SK-N-SH treated with all-trans-retinoic acid at 6 μM for 48 hours (cell line): ENCODE measurements at regions not wholly inside any gene's neighbourhood (a gene's known extent, or its start where the extent isn't known, plus 50 kb on each side); places are given as distances from the start of the nearest gene placed in this dataset.

Experiments used
- ATAC-seq: fragments of 200-7000 bp; cut with Tn5 transposase; 3 replicates; pipeline ENCODE4 v1.9.1; 2020; ENCODE audit warnings: mild to moderate bottlenecking, moderate library complexity
- ARNTL ChIP-seq: fragments of 450-650 bp; formaldehyde crosslinking; IDR thresholded peaks from 2 replicates; pipeline ENCODE4 v1.5.0; 2020; ENCODE audit warnings: low read depth, mild to moderate bottlenecking, moderate library complexity, borderline replicate concordance
- CSDC2 ChIP-seq: fragments of 250-450 bp; sonication (Bioruptor Pico); IDR thresholded peaks from 2 replicates; pipeline ENCODE4 v1.5.0; 2020; ENCODE audit warnings: mild to moderate bottlenecking, moderate library complexity
- ESRRG ChIP-seq: fragments of 250-450 bp; sonication (Bioruptor Pico); IDR thresholded peaks from 2 replicates; pipeline ENCODE4 v1.6.1; 2021; ENCODE audit warnings: mild to moderate bottlenecking
- GLIS3 ChIP-seq: fragments of 250-450 bp; sonication (Bioruptor Pico); IDR thresholded peaks from 2 replicates; pipeline ENCODE4 v1.5.0; 2020; ENCODE audit warnings: mild to moderate bottlenecking, moderate library complexity
- ISL1 ChIP-seq: fragments of 250-450 bp; sonication (Bioruptor Pico); IDR thresholded peaks from 2 replicates; pipeline ENCODE4 v2.1.2; 2022; ENCODE audit warnings: mild to moderate bottlenecking, moderate library complexity
- POU6F1 ChIP-seq: fragments of 250-450 bp; sonication (Bioruptor Pico); IDR thresholded peaks from 2 replicates; pipeline ENCODE4 v1.8.0; 2021; ENCODE audit warnings: low read depth, mild to moderate bottlenecking, moderate library complexity, borderline replicate concordance
- PPARA ChIP-seq: fragments of 250-450 bp; sonication (Bioruptor Pico); IDR thresholded peaks from 2 replicates; pipeline ENCODE4 v1.5.0; 2020; ENCODE audit warnings: mild to moderate bottlenecking, borderline replicate concordance
- RARB ChIP-seq: fragments of 250-450 bp; sonication (Bioruptor Pico); IDR thresholded peaks from 2 replicates; pipeline ENCODE4 v1.8.0; 2021; ENCODE audit warnings: mild to moderate bottlenecking, moderate library complexity
- SNAI2 ChIP-seq: fragments of 250-450 bp; sonication (Bioruptor Pico); IDR thresholded peaks from 2 replicates; pipeline ENCODE4 v1.5.0; 2020; ENCODE audit warnings: mild to moderate bottlenecking, moderate library complexity
- TCF4 ChIP-seq: fragments of 250-450 bp; sonication (Bioruptor Pico); IDR thresholded peaks from 2 replicates; pipeline ENCODE4 v1.8.0; 2021; ENCODE audit warnings: mild to moderate bottlenecking, moderate library complexity, borderline replicate concordance
- TOX ChIP-seq: fragments of 250-450 bp; sonication (Bioruptor Pico); IDR thresholded peaks from 2 replicates; pipeline ENCODE4 v1.8.0; 2021; ENCODE audit warnings: mild to moderate bottlenecking, moderate library complexity, borderline replicate concordance
- TSHZ2 ChIP-seq: fragments of 250-450 bp; sonication (Bioruptor Pico); IDR thresholded peaks from 2 replicates; pipeline ENCODE4 v1.5.0; 2020; ENCODE audit warnings: mild to moderate bottlenecking, moderate library complexity
- ZC3H10 ChIP-seq: fragments of 250-450 bp; sonication (Bioruptor Pico); IDR thresholded peaks from 2 replicates; pipeline ENCODE4 v1.5.1; 2021; ENCODE audit warnings: mild to moderate bottlenecking, moderate library complexity
- ZFP30 ChIP-seq: fragments of 450-650 bp; formaldehyde crosslinking; IDR thresholded peaks from 2 replicates; pipeline ENCODE4 v1.5.0; 2022; ENCODE audit warnings: mild to moderate bottlenecking, moderate library complexity
- ZNF565 ChIP-seq: fragments of 450-650 bp; formaldehyde crosslinking; conservative IDR thresholded peaks from 2 replicates; pipeline ENCODE4 v1.5.0; 2020; ENCODE audit warnings: low read depth, mild to moderate bottlenecking, moderate library complexity
- ZNF70 ChIP-seq: fragments of 450-650 bp; formaldehyde crosslinking; IDR thresholded peaks from 2 replicates; pipeline ENCODE4 v1.5.0; 2020; ENCODE audit warnings: mild to moderate bottlenecking, moderate library complexity
- ZNF8 ChIP-seq: fragments of 450-650 bp; formaldehyde crosslinking; IDR thresholded peaks from 2 replicates; pipeline ENCODE4 v1.5.0; 2020; ENCODE audit warnings: mild to moderate bottlenecking, moderate library complexity
- TF ChIP-seq, protein P1 (sequence below): fragments of 250-450 bp; sonication (Bioruptor Pico); IDR thresholded peaks from 2 replicates; pipeline ENCODE4 v1.5.1; 2021; ENCODE audit warnings: mild to moderate bottlenecking, moderate library complexity
- TF ChIP-seq, protein P2 (sequence below): fragments of 250-450 bp; sonication (Bioruptor Pico); IDR thresholded peaks from 2 replicates; pipeline ENCODE4 v1.5.1; 2020; ENCODE audit warnings: low read depth, mild to moderate bottlenecking, moderate library complexity
- TF ChIP-seq, protein P3 (sequence below): fragments of 250-450 bp; sonication (Bioruptor Pico); IDR thresholded peaks from 2 replicates; pipeline ENCODE4 v1.8.0; 2020; ENCODE audit warnings: mild to moderate bottlenecking, moderate library complexity, borderline replicate concordance

DNA sequence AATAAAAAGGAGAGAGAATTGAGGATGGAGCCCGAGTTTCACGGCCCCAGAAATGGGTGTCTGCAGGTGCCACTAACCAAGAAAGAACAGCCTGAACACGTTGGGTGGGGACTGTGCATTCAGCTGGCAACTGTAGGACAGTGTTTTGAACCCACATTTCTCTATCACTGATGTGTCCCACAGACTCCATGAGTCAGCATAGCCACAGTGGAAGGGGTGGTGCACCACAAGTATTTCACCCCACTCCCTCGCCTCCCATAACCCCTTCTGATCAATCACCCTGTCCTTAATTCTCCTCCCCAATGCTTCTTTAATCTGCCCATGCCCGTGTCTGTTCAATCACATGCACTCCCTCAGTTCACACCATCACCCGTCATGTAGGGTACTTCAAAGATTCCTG lies 291.5 kb downstream of the ZNF516 start (continued):
- TF ChIP-seq TSHZ2 (CRISPR knock-in tag) (no peak), ZC3H10 (CRISPR knock-in tag) (no peak), ZFP30 (CRISPR knock-in tag) (no peak), SNAI2 (CRISPR knock-in tag) (no peak), ARNTL (CRISPR knock-in tag) (no peak)
- TF ChIP-seq, protein P1, sequence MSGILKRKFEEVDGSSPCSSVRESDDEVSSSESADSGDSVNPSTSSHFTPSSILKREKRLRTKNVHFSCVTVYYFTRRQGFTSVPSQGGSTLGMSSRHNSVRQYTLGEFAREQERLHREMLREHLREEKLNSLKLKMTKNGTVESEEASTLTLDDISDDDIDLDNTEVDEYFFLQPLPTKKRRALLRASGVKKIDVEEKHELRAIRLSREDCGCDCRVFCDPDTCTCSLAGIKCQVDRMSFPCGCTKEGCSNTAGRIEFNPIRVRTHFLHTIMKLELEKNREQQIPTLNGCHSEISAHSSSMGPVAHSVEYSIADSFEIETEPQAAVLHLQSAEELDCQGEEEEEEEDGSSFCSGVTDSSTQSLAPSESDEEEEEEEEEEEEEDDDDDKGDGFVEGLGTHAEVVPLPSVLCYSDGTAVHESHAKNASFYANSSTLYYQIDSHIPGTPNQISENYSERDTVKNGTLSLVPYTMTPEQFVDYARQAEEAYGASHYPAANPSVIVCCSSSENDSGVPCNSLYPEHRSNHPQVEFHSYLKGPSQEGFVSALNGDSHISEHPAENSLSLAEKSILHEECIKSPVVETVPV (CRISPR knock-in tag) = no peak
- TF ChIP-seq, all 23 proteins: peak for 0

DNA sequence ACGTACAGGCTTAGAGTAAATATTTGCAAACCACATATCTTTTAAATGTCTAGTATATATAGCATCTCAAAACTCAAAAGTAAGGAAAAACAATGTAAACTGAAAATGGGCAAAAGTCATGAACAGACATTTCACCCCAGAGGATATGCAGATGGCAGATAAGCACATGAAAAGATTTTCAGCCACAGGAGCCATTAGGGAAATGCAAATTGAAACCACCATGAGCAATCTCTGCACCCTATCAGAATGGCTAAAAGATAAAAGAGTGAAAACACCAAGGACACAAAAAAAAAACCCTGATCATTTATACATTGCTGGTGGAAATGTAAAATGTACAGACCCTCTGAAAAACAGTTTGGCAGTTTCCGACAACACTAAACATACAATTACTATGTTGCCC lies 292.7 kb downstream of the ZNF516 start:
- no peak for TF ChIP-seq ISL1
- TF ChIP-seq ZNF70 = no peak
- TF ChIP-seq POU6F1 (CRISPR knock-in tag) = no peak
- TF ChIP-seq, protein P2, sequence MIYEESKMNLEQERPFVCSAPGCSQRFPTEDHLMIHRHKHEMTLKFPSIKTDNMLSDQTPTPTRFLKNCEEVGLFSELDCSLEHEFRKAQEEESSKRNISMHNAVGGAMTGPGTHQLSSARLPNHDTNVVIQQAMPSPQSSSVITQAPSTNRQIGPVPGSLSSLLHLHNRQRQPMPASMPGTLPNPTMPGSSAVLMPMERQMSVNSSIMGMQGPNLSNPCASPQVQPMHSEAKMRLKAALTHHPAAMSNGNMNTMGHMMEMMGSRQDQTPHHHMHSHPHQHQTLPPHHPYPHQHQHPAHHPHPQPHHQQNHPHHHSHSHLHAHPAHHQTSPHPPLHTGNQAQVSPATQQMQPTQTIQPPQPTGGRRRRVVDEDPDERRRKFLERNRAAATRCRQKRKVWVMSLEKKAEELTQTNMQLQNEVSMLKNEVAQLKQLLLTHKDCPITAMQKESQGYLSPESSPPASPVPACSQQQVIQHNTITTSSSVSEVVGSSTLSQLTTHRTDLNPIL = no peak
- TF ChIP-seq SNAI2 (CRISPR knock-in tag) = no peak
- TF ChIP-seq RARB (CRISPR knock-in tag) = no peak
- no peak for TF ChIP-seq PPARA (CRISPR knock-in tag)
- TF ChIP-seq ESRRG = no peak
- TF ChIP-seq ZFP30 (CRISPR knock-in tag) = no peak
- TF ChIP-seq, protein P3, sequence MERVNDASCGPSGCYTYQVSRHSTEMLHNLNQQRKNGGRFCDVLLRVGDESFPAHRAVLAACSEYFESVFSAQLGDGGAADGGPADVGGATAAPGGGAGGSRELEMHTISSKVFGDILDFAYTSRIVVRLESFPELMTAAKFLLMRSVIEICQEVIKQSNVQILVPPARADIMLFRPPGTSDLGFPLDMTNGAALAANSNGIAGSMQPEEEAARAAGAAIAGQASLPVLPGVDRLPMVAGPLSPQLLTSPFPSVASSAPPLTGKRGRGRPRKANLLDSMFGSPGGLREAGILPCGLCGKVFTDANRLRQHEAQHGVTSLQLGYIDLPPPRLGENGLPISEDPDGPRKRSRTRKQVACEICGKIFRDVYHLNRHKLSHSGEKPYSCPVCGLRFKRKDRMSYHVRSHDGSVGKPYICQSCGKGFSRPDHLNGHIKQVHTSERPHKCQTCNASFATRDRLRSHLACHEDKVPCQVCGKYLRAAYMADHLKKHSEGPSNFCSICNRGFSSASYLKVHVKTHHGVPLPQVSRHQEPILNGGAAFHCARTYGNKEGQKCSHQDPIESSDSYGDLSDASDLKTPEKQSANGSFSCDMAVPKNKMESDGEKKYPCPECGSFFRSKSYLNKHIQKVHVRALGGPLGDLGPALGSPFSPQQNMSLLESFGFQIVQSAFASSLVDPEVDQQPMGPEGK (CRISPR knock-in tag) = no peak
- TF ChIP-seq GLIS3 (CRISPR knock-in tag) = no peak
- no peak for TF ChIP-seq ARNTL (CRISPR knock-in tag)
- no peak for TF ChIP-seq ZNF8 (CRISPR knock-in tag)
- no peak for ATAC-seq

DNA sequence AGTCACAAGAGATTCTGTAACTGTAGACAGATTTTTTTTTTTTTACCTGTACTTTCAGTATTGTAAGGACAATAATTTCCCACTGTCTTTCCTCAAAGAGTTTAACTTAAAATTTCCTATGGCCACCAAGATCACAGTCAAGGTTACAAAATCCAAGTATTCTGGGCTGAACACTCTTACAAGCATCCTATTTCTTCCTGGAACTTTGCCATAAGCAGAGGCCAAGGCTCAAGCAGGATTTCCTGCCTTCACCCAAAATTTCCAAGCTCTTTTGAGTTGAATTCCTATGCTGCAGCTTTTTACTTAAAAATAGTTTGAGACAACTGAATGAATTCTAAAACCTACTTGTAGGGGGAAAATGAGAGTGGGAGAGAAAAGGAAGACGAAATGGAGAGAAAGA lies 299.4 kb downstream of the ZNF516 start:
- ATAC-seq = no peak
- TF ChIP-seq ZC3H10 (CRISPR knock-in tag) (no peak), CSDC2 (no peak), PPARA (CRISPR knock-in tag) (no peak), TCF4 (CRISPR knock-in tag) (no peak), ZNF565 (CRISPR knock-in tag) (no peak), SNAI2 (CRISPR knock-in tag) (no peak), TSHZ2 (CRISPR knock-in tag) (no peak), ZNF8 (CRISPR knock-in tag) (no peak), POU6F1 (CRISPR knock-in tag) (no peak), TOX (CRISPR knock-in tag) (no peak), ESRRG (no peak), GLIS3 (CRISPR knock-in tag) (no peak)
- TF ChIP-seq, protein P2 = no peak
